Mammary epithelial cell (primary cell): ENCODE measurements at regions not wholly inside any gene's neighbourhood (a gene's known extent, or its start where the extent isn't known, plus 50 kb on each side); places are given as distances from the start of the nearest gene placed in this dataset.

ENCODE experiments used
- EZH2 ChIP-seq: IDR thresholded peaks from 2 replicates; pipeline ENCODE4 v1.6.1; 2012; ENCODE audit warnings: low read length, inconsistent platforms, borderline replicate concordance
- TF ChIP-seq, protein P1 (sequence below), 2 donors: IDR thresholded peaks in 1 of 2; conservative IDR thresholded peaks in 1 of 2; 2 replicates each; pipeline ENCODE4 v1.5.1; 2011 to 2012; ENCODE audit warnings: inconsistent platforms in 2 of 2, low read length in 2 of 2, mild to moderate bottlenecking in 2 of 2, control low read depth in 1 of 2, low read depth in 1 of 2; ENCODE audit not compliant: insufficient read depth in 1 of 2; ENCODE audit errors: extremely low read depth in 1 of 2

DNA sequence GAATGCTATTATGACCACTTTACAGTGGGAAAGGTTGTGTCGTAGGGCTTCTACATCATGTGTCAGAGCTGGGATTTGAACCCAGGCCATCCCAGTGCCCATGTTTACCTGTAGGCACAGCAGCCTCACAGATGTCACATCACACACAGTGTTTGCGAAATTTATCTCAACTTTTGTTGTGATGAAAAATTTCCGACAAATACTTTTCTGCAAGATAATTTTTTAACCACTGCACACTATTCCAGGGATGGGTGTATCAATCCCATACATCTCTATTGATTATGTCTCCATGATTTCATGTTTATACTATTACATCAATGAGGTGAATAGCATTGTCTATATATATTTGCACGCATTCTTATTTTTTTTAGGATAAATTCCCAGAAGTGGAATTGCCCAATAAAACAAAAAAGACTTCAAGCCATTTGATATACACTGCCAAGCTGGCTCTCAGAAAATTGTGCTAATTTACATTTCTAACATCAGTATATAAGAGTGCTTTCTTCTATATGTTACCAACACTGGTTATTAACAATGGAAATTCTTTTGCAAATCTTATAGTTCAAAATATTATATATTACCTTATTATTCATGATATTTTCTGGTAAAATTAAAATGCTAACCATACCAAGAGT, 189.1 kb upstream of the ZNF217 start:
- TF ChIP-seq, protein P1, sequence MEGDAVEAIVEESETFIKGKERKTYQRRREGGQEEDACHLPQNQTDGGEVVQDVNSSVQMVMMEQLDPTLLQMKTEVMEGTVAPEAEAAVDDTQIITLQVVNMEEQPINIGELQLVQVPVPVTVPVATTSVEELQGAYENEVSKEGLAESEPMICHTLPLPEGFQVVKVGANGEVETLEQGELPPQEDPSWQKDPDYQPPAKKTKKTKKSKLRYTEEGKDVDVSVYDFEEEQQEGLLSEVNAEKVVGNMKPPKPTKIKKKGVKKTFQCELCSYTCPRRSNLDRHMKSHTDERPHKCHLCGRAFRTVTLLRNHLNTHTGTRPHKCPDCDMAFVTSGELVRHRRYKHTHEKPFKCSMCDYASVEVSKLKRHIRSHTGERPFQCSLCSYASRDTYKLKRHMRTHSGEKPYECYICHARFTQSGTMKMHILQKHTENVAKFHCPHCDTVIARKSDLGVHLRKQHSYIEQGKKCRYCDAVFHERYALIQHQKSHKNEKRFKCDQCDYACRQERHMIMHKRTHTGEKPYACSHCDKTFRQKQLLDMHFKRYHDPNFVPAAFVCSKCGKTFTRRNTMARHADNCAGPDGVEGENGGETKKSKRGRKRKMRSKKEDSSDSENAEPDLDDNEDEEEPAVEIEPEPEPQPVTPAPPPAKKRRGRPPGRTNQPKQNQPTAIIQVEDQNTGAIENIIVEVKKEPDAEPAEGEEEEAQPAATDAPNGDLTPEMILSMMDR (conservative IDR thresholded peaks at IDR 0.05 in 1 of 2, IDR thresholded peaks at IDR 0.05 in 1 of 2; ENCODE audit: extremely low read depth in 1 of 2, insufficient read depth in 1 of 2, low read depth in 1 of 2, low read length in 2 of 2): no peak
- TF ChIP-seq EZH2: no peak
